AG08395 (cell line): ENCODE measurements at regions not wholly inside any gene's neighbourhood (a gene's known extent, or its start where the extent isn't known, plus 50 kb on each side); places are given as distances from the start of the nearest gene placed in this dataset.
"Not testable (repeated sequence)": the region's sequence is repeated elsewhere in the genome, so short reads cannot be mapped to it uniquely, and the experiment has no call there.

ENCODE experiments used
- DNase-seq: peaks from one replicate; pipeline ENCODE4 v3.0.0; 2012; ENCODE audit warnings: mixed read lengths, low spot score

GRCh38 chr12:59147791-59148190 is 227.5 kb upstream of the LRIG3 start:
- no peak for DNase-seq

GRCh38 chr12:59142183-59142790 is 222.0 kb upstream of the LRIG3 start:
- no peak for DNase-seq

GRCh38 chr12:59134750-59135149 is 214.4 kb upstream of the LRIG3 start:
- no peak for DNase-seq

GRCh38 chr12:59131462-59131861 is 211.2 kb upstream of the LRIG3 start:
- DNase-seq, result no peak

- no peak for DNase-seq
Measured at GRCh38 chr12:59122784-59123183, 202.5 kb upstream of the LRIG3 start.

- DNase-seq, result no peak
Measured at GRCh38 chr12:59121451-59121850, 201.1 kb upstream of the LRIG3 start.

GRCh38 chr12:59119676-59120075 is 199.4 kb upstream of the LRIG3 start:
- DNase-seq, result peak; percentile 19

GRCh38 chr12:59118356-59118755 is 198.1 kb upstream of the LRIG3 start:
- DNase-seq, result no peak

- DNase-seq, result no peak
Measured at GRCh38 chr12:59115995-59116394, 195.7 kb upstream of the LRIG3 start.

GRCh38 chr12:59115526-59115925 is 195.2 kb upstream of the LRIG3 start:
- peak; percentile 70 for DNase-seq

- DNase-seq, result peak; percentile 75
Measured at GRCh38 chr12:59113831-59114615, 193.7 kb upstream of the LRIG3 start.

GRCh38 chr12:59111851-59112250 is 191.5 kb upstream of the LRIG3 start:
- no peak for DNase-seq

GRCh38 chr12:59108516-59108915 is 188.2 kb upstream of the LRIG3 start:
- not testable (repeated sequence) for DNase-seq

GRCh38 chr12:59100585-59100984 is 180.3 kb upstream of the LRIG3 start:
- no peak for DNase-seq

GRCh38 chr12:59097876-59098275 is 177.6 kb upstream of the LRIG3 start:
- no peak for DNase-seq

GRCh38 chr12:59096246-59096645 is 175.9 kb upstream of the LRIG3 start:
- DNase-seq, result no peak

- DNase-seq, result peak; percentile 24
Measured at GRCh38 chr12:59093073-59093772, 172.9 kb upstream of the LRIG3 start.

- DNase-seq, result peak; percentile 11
Measured at GRCh38 chr12:59088673-59089072, 168.4 kb upstream of the LRIG3 start.

- DNase-seq, result no peak
Measured at GRCh38 chr12:59087691-59088090, 167.4 kb upstream of the LRIG3 start.

GRCh38 chr12:59087077-59087673 is 166.9 kb upstream of the LRIG3 start:
- peak; percentile 28 for DNase-seq

- no peak for DNase-seq
Measured at GRCh38 chr12:59086126-59086525, 165.8 kb upstream of the LRIG3 start.

- no peak for DNase-seq
Measured at GRCh38 chr12:59085690-59086089, 165.4 kb upstream of the LRIG3 start.
